ENCODE measurements at regions not wholly inside any gene's neighbourhood (a gene's known extent, or its start where the extent isn't known, plus 50 kb on each side); places are given as distances from the start of the nearest gene placed in this dataset.

- no peak for TF ChIP-seq SP1 (IDR thresholded peaks at IDR 0.05)
- TF ChIP-seq FOXA1 (IDR thresholded peaks at IDR 0.05): no peak
- TF ChIP-seq FOXK2 (IDR thresholded peaks at IDR 0.05): no peak
- no peak for TF ChIP-seq SUZ12 (IDR thresholded peaks at IDR 0.05)
- TF ChIP-seq ZNF384 (IDR thresholded peaks at IDR 0.05): no peak
- no peak for TF ChIP-seq ARNT (IDR thresholded peaks at IDR 0.05)
- no peak for TF ChIP-seq FOXM1 (IDR thresholded peaks at IDR 0.05; ENCODE audit: borderline replicate concordance)
- no peak for TF ChIP-seq HDGF (IDR thresholded peaks at IDR 0.05; ENCODE audit: borderline replicate concordance)
- TF ChIP-seq BHLHE40 (IDR thresholded peaks at IDR 0.05; ENCODE audit: borderline replicate concordance): no peak
- TF ChIP-seq ELF4 (IDR thresholded peaks at IDR 0.05): no peak
- no peak for TF ChIP-seq L3MBTL2 (conservative IDR thresholded peaks at IDR 0.05)
Observed at GRCh38 chr7:17672783-17673182, 267.5 kb downstream of the SNX13 start.
